OCI-LY3 (cell line): ENCODE measurements at regions not wholly inside any gene's neighbourhood (a gene's known extent, or its start where the extent isn't known, plus 50 kb on each side); places are given as distances from the start of the nearest gene placed in this dataset.

ENCODE experiments used
- EZH2phosphoT487 ChIP-seq: fragments of 200-600 bp; shearing (Covaris generic); IDR thresholded peaks from 2 replicates; pipeline ENCODE4 v1.6.1; 2018; ENCODE audit warnings: antibody characterized with exemption, mixed run types, low read depth
- TF ChIP-seq, protein P1 (sequence below): fragments of 200-600, 300-600 bp; sonication (generic); IDR thresholded peaks from 2 replicates; pipeline ENCODE4 v1.5.1; 2014; ENCODE audit warnings: antibody characterized with exemption, low read length, low read depth

GRCh38 chr16:49194537-49195236 is 87.0 kb downstream of the CBLN1 start:
- TF ChIP-seq, protein P1, sequence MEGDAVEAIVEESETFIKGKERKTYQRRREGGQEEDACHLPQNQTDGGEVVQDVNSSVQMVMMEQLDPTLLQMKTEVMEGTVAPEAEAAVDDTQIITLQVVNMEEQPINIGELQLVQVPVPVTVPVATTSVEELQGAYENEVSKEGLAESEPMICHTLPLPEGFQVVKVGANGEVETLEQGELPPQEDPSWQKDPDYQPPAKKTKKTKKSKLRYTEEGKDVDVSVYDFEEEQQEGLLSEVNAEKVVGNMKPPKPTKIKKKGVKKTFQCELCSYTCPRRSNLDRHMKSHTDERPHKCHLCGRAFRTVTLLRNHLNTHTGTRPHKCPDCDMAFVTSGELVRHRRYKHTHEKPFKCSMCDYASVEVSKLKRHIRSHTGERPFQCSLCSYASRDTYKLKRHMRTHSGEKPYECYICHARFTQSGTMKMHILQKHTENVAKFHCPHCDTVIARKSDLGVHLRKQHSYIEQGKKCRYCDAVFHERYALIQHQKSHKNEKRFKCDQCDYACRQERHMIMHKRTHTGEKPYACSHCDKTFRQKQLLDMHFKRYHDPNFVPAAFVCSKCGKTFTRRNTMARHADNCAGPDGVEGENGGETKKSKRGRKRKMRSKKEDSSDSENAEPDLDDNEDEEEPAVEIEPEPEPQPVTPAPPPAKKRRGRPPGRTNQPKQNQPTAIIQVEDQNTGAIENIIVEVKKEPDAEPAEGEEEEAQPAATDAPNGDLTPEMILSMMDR = no peak
- TF ChIP-seq EZH2phosphoT487 = no peak
